D721Med (cell line): ENCODE measurements at regions not wholly inside any gene's neighbourhood (a gene's known extent, or its start where the extent isn't known, plus 50 kb on each side); places are given as distances from the start of the nearest gene placed in this dataset.

Experiments
- DNase-seq: peaks from one replicate; pipeline ENCODE4 v3.0.0; 2011; ENCODE audit warnings: low spot score; ENCODE audit not compliant: insufficient read length
- FAIRE-seq: peaks from 2 replicates; lab custom pipeline; 2011; peaks lifted over from hg19 to GRCh38; lab: Jason Lieb, UNC
- TF ChIP-seq, protein P1 (sequence below): IDR thresholded peaks from 2 replicates; pipeline ENCODE4 v1.5.1; 2012; ENCODE audit warnings: mild to moderate bottlenecking, control low read depth; ENCODE audit not compliant: insufficient read depth; ENCODE audit errors: missing control alignments

DNA sequence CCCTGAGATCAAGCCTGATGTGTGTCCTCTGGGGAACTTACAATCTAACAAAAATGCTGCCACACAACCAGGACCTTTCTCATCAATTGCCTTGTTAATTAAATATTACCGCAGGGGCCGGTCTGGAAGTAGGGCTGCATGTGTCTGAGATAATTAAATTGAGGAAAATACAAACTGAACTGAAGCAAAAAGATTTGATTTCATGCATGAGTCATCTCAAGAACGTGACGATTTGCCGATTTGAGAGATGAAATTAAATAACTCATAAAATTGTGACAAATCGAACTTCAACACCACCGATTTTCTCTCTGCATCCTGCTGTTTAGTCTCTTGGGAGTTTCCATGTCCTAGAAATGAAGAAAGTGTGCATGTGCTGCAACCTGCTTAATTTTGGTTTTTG lies 94.6 kb upstream of the DAAM1 start:
- FAIRE-seq = no peak
- DNase-seq = no peak
- TF ChIP-seq, protein P1, sequence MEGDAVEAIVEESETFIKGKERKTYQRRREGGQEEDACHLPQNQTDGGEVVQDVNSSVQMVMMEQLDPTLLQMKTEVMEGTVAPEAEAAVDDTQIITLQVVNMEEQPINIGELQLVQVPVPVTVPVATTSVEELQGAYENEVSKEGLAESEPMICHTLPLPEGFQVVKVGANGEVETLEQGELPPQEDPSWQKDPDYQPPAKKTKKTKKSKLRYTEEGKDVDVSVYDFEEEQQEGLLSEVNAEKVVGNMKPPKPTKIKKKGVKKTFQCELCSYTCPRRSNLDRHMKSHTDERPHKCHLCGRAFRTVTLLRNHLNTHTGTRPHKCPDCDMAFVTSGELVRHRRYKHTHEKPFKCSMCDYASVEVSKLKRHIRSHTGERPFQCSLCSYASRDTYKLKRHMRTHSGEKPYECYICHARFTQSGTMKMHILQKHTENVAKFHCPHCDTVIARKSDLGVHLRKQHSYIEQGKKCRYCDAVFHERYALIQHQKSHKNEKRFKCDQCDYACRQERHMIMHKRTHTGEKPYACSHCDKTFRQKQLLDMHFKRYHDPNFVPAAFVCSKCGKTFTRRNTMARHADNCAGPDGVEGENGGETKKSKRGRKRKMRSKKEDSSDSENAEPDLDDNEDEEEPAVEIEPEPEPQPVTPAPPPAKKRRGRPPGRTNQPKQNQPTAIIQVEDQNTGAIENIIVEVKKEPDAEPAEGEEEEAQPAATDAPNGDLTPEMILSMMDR = no peak

DNA sequence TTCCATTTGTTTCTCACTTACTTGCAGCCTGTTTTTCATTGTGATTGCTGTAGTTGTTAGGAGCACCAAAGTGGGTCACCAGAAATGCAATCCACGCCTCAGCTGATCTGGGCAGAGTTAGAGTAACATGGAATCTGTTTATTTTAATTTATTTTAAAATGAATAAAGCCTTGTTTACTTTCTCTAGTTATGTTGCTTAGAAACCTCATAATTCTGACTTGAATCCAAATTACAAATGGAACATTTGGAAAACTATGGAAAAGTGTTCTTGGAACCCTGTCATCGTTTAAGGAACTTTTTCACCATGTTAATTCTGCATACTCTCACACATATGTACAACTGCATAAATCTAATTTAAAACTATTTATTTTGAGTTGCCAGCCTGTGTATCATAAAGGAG lies 92.2 kb upstream of the DAAM1 start:
- DNase-seq (no peak), FAIRE-seq (no peak)
- TF ChIP-seq, protein P1 = no peak

DNA sequence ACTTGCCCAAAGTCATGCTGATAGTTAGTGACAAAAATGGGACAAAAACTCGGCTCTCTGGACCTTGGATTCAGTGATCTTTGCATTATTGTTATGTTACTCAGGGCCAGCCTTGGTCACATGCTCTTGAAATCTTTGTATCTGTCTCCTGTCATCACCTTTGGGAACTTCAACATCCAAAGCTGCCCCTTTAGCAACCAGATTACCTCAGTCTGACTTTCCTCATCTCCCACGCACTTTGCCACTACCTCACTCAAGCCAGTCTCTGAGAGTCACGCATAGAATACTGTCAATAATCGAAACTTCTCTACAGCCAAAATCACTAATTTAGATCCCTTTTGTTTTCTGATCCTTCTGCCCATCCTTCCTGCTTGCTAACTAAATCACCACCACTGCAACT lies 90.8 kb upstream of the DAAM1 start:
- DNase-seq = no peak
- FAIRE-seq = no peak
- TF ChIP-seq, protein P1 = no peak

DNA sequence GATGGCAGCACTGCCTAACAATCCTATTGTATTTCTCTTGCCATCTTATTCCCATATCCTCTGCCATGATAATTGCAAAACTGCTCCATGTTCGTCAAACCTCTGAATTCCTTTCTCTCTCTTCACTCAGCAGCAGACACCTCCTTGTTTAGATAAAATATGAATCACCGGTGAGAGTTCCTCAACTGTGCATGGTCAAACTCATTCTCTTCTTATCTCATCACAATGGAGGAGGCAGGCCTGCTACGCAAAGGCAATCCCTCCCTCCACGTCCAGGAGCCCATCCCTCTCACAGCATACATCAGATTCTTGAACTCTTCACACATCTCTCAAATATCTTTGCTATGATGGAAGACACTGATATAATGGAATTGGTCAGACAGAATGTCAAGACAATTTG lies 90.1 kb upstream of the DAAM1 start:
- FAIRE-seq (no peak), DNase-seq (no peak)
- TF ChIP-seq, protein P1 = no peak

DNA sequence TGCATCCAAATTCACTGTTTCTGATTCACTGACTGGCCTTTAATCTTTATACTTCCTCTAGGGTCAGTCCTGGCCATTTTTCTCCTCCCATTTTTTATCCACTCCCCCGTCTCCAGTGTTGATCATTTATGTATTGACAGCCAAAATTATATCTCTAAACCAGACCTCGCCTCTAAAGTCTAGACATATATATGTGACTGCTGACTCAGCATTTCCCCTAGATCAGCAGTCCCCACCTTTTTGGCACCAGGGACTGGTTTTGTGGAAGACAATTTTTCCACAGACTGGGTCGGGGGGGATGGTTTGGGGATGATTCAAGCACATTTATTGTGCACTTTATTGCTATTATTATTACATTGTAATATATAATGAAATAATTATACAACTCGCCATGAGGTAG lies 88.3 kb upstream of the DAAM1 start:
- FAIRE-seq = no peak
- TF ChIP-seq, protein P1 = no peak

DNA sequence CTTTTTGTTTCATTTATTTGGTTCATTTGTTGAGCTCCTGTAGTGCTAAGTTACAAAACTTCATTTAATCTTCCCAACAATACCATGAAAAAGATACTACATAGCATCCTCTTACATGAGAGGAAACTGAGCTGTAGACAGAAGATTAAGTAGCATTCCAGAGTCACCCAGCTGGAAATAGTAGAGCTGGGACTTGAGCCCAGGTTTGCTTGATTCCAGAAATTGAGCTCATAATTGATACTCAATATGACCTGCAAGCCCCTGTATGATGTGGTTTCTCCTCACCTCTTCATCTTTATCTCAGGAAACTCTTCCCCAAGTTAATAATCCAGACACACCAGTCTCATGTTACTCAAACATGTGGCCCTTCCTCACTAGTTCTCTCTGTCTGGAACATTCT lies 87.0 kb upstream of the DAAM1 start:
- FAIRE-seq (no peak), DNase-seq (no peak)
- TF ChIP-seq, protein P1 = no peak

More for the DNA sequence above, 88.3 kb upstream of the DAAM1 start:
- DNase-seq = no peak

DNA sequence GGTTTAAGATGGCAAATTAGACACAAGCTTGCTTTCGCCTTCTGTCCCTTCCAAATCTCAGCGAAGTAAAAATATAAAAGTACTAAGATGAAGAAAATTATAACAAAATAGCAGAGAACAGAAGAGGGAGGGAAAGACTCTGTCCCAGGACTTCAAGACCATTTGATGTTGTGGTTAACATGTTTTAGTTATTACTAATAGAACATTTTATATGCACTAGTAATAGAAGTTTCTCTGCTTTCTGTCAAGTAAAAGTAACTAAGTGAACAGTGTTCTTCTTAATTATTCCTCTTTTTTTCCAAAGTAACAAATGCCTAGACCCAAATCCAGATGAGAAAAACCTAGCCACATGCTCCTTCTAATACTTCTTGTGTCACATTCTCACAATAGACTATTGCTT lies 85.1 kb upstream of the DAAM1 start:
- TF ChIP-seq, protein P1 = no peak
- FAIRE-seq = no peak
- DNase-seq = no peak
